Activated CD4-positive, alpha-beta T cell treated with anti-CD3 and anti-CD28 coated beads, Interleukin-10, Interleukin-2, amounts not matched to agents 100 ng/mL and 50 ng/mL, durations not matched to agents 16 hours and 8 hours (primary cell): ENCODE measurements at regions not wholly inside any gene's neighbourhood (a gene's known extent, or its start where the extent isn't known, plus 50 kb on each side); places are given as distances from the start of the nearest gene placed in this dataset.
"Not testable (repeated sequence)": the region's sequence is repeated elsewhere in the genome, so short reads cannot be mapped to it uniquely, and the experiment has no call there.

Experiments
- DNase-seq: peaks from one replicate; pipeline ENCODE4 v3.0.0-alpha.2; 2020

DNA sequence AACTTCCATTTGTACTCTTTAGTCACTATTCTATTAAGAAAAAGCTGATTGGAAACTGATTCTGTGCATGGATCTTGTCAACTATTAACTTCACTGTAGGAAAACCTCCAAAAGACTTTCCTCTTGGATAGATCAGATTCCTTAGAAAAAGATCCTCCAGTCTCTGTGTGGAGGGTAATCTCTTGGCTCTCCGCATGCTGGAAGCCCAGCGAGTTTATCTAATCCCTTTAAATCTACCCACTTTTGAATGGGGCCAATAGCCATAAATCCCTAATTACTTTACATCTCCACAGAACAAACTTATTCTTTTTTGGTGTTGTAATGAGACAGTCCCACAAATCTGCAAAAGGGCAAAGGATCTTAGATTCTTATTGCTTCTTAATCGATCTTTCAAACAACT lies 1206.4 kb upstream of the ADGRL4 start:
- no peak for DNase-seq

DNA sequence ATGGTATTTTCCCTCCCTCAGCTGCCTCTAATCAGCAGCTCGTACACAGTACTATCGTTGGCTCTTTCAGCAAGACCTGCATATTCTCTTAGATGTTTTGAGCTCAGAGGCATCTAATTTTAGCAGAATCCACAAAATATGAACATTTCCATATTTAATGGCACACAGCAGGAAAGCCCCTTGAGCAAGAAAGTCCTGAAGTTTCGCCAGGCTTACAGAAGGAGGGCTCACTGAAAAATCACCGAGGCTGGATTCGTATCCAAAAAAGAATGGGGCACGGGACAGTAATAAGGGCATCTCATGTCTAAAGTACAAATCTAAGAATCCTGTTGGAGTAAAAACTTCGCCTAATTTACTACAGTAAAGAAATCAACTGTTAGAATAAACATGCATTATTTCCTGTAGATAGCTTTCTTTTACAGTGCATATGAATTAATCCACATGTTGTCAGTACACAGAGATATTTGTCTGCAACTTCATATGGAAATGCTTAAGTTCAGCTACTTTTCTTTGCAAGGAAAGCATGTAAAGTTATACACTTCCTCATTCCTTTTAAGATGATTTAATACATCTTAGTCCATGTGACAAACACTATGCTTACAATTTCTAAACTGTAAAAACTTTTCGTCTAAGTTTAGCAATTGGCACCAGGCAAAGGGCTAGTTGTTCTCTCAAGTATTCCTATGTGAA lies 1205.3 kb upstream of the ADGRL4 start:
- DNase-seq = no peak

DNA sequence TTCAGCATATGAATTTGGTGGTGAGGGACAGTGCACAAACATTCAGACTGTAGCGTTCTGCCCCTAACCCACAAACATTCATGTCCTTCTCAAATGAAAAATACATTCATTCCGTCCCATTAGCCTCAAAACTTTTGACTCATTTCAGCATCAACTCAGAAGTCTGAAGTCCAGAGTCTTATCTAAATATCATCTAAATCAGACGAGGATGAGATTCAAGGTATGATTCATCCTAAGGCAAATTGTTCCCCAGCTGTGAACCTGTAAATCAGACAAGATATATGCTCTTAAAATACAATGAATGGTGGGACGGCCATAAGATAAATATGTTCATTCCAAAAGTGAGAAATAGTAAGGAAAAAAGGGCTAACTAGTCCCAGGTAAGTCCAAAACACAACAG lies 1195.6 kb upstream of the ADGRL4 start:
- no peak for DNase-seq

DNA sequence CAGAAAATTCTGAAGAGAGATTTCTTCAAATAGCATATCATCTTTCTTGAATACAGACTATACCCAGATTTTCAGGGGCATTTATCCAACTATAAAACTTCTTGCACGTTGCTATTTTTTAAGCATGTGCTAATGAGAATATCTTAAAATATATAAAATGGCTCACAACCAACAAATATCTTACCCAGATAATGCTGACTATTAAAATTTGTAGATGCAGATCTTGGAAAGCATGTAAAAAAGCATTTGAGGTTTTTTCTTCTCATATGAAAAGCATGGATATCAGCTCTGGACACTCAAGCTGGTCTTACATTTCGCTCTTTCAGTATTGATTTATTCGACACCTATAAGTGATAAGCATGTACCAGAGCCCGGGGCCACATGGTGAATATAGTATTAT lies 1187.7 kb upstream of the ADGRL4 start:
- no peak for DNase-seq

DNA sequence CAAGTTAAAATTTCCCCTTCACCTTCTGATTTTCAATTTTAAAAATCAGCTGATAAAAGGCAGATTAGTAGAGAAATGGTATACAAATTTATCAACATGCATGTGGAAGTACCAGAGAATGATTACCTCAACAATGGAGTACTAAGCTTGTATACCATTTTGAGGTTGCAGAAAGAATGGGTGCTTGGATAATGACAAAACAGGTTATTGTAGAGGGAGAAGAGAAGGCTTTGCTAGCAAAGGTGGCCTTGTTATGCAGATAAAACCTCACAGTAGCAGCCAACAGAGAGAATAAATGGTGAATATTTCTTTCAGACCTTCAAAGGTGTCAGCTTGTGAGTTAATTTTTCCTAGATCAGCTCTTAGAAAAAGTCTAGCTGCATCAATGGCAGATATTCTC lies 1174.9 kb upstream of the ADGRL4 start:
- no peak for DNase-seq

DNA sequence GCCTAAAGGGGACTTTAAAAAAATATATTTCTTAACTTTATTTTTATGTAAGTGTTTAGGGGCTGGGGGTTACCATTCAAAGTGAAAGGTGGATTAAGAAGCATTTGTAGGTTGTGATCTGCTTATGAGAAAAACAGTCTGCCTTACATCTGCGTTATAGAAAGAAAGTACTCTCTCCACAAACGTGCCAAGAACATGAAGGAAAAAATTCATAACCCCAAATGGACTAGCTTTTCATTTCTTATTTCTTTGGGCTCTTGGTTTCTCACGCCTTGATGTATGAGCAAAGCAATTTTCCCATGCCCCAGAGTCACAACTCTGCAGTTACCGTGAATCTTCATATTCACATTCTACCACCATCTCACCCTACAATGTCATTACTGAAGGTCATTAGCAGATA lies 1165.1 kb upstream of the ADGRL4 start:
- no peak for DNase-seq

DNA sequence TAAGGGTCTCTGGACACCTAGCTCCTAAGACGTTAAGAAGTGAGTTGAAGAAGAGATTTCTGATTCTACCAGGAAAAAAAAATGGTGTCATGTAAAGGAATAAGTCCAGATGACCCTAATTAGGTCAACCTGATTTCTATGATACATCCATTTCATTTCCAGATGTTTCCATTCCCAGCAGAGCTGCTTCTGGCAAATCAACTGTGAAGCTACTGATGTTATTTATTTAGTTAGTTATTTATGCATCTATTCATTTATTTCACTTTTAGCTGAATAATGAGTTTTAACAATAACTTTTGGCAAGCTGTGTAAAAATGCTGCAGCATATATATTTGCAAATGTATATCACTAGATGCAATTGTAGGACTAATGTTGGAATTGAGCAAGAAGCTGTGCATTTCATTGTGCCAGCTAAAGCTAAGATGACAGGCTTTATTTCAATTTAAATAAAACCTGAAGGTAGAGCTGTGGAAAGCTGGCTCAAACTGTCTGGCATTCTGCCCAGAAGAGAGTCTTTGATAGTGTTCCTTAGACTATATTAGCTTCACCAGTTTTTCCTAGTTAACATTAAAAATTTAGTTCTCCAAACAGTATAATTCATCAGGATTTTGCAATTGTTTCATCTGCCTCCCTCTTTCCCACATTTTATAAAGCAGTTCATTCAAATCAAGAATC lies 1164.4 kb upstream of the ADGRL4 start:
- no peak for DNase-seq

DNA sequence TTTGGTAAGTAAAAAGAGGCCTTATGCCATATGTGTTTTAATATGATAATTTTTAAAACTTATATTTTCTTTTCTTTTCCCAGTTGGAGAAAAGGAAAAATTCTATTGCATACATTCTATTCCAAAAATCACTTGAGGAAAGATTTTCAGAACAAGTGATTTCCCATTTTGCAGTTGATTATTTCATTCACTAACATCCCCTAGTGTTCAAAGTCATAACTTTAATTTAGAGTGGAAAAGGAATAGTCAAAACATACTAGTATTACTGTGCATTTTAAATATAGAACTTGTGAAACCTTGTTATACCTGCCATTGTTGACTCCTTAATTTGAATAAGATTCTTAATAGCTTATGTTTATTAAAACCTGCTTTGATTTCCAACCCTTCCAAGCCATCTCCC lies 1157.6 kb upstream of the ADGRL4 start:
- DNase-seq = no peak

DNA sequence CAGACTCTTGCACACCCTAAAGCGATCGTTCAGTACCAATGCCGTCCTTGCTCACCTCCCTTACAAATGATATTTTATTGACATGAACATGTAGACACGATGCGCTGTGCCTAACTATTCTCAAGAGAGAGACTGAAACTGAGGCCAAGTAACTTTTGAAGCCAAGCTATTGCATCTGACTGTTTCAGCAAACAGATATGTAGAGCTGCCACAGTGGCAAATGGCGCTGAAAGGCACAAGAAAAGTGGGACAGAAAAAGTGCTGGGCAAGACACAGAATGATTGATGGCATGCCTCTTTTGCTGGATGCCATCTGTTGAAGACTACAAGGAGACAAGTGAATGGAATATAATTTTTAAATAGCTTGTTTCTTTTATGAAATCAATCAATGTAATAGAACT lies 1157.2 kb upstream of the ADGRL4 start:
- no peak for DNase-seq

DNA sequence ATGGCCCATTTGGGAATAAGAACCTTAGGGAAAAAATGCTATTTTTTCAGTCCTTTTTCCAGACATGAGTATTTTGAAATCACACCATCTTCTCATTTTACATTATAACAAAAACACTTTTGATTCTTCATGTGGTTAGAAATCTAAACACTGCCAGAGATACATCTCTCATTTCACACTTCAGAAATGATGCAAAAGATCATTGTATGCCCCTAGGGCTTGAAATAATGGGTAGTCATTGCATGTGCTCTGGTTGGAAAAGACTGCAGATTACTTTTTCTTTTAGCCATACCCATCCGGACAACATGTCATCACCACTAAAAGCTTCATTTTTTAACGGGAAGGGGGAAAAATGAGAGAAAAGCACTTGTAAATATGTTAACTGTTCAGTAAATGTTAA lies 1152.2 kb upstream of the ADGRL4 start:
- no peak for DNase-seq

DNA sequence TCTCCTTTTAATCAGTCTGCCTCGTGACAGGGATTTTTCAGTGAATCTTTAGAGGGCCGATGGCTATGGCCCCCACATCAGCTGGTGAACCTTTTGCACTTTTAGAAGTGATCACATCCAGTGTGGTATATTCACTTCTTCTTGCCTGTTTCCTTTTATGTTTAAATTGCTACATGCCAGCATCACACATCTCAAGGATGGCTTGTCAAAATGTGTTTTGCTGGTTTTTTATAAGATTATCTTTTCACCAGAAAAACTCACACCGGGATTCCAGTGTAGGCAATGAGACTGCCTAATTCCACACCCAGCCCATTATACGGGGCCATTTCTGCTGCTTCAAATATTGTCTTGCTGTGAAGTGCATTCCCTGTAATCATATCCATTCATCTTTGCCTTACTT lies 1151.7 kb upstream of the ADGRL4 start:
- DNase-seq = no peak

DNA sequence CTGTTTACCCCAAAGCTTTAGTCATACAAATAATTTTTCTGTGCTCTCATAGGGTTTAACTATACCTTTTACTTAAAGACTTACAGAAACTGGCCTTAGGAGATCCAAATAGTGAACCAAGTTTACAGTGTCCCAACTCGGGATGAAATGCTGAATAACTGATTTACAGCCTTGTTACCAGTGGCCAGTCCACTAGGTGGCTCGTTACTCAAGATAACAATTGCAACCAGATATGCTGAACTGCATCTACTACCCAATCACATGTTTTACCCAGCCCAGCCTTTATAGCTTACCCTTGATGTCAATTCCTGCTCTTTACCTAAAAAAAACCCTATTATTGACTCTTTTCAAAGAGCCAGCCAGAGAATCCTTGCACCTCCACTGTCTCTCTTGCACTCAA lies 1148.8 kb upstream of the ADGRL4 start:
- no peak for DNase-seq

DNA sequence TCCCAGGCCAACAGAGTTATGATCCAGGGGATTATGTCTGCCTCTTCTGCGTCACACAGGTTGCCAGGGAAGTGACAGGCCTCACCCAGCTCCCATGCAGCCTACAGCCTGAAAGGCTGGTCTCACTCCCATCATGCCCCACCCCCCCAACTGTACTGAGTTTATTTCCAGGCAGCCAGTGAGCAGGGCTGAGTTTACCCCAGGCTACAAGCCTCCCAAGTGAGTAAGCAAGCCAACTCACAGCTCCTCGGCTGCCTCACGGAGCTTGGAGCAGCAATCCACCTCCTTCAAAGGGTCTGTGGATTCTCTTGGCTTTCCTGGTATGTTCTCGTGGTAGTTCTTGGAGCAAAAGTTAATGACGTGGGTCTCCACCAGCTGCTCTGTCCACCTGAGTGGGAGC lies 1147.6 kb upstream of the ADGRL4 start:
- no peak for DNase-seq

DNA sequence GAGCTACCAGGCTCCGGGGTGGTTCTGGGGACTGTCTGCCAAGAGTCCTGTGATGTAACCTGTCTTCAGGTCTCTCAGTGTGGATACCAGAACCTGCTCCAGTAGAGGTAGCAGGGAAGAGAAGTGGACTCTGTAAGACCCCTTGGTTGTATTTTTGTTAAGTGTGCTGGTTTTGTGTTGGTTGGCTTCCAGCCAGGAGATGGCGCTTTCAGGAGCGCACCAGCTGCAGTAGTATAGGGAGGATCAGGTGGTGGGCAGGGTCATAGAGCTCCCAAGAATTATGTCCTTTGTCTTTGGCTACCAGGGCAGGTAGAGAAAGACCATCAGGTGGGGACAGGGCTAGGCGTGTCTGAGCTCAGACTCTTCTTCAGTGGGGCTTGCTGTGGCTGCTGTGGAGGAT lies 1147.2 kb upstream of the ADGRL4 start:
- no peak for DNase-seq

DNA sequence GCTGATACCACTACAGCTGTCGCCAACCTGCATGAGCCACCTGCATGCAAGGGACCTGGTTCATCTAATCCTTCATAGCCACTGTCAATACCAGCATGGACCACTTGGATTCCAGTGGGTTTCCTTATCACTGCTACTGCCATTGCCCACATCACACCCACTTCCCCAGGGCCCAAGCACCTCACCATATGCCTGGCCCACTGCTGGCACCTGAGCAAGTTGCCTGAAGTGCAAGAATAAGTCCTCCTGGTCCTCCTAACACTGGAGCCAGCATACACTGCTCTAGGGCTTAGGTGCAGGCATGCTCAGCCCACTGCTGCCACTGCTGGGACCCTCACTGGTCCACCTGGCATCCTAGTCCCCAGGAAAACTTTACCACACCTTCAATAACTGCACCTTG lies 1136.8 kb upstream of the ADGRL4 start:
- DNase-seq = no peak

DNA sequence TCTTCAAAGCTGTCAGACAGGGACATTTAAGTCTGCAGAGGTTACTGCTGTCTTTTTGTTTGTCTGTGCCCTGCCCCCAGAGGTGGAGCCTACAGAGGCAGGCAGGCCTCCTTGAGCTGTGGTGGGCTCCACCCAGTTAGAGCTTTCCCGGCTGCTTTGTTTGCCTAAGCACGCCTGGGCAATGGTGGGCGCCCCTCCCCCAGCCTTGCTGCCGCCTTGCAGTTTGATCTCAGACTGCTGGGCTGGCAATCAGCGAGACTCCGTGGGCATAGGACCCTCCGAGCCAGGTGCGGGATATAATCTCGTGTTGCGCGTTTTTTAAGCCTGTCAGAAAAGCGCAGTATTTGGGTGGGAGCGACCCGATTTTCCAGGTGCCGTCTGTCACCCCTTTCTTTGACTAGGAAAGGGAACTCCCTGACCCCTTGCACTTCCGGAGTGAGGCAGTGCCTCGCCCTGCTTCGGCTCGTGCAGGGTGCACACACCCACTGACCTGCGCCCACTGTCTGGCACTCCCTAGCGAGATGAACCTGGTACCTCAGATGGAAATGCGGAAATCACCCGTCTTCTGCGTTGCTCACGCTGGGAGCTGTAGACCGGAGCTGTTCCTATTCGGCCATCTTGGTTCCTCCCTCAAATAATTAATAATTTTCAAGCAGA lies 1131.5 kb upstream of the ADGRL4 start:
- not testable (repeated sequence) for DNase-seq

DNA sequence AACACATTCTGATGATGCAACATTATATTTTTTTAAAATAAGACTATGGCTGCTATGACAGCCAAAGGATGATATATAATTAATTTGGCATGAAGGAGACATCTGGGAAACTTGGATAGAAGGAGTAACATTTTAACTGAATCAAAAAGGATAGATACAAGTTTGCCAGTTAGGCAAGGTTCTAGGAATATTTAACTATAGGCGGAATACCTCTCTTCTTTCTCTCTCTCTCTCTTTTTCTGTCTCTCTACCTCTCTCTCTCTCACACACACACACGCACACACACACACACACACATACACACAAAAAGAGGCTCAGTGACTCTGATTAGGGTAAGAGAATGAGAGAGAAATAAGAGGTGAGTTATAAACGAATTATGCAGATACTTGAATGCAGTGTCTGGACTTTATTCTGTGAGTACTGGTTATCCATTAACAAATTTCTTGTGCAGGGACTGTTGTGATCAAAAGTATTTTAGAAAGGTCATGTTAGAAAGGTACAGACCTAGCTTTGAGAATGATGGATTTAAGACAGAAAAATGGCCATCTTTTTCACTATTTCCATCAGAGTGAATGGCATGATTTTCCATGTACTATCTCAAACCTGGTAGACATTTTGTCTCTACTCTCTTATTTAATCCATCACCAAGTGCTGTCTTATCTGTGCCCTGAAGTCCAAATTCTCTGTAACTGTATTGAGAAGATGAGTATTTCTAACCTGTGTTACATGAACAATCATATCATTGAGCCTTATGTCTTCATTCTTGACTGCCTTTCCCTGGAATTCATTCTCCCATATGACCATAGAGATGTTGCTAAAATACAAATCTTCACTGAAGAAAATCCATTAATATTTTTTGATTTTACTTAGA lies 1106.9 kb upstream of the ADGRL4 start:
- no peak for DNase-seq

DNA sequence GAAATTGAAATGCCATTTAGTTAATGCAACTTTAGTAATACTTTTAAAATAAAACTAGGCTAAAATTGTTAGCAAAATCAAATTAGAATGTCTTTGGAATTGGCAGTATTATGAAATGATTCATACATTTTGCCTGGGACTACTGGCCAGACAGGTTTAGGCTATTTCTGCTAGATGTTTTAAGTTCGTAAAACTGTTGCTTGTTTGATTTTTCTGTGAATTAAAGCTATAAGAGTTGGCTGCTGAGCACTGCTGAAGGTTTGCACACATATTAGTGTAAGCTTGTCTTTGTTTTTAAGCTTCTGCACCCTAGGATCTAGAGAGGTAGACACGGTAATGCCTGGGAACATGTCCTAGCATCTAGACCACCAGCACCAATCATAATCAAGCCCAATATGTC lies 1094.6 kb upstream of the ADGRL4 start:
- DNase-seq = no peak

DNA sequence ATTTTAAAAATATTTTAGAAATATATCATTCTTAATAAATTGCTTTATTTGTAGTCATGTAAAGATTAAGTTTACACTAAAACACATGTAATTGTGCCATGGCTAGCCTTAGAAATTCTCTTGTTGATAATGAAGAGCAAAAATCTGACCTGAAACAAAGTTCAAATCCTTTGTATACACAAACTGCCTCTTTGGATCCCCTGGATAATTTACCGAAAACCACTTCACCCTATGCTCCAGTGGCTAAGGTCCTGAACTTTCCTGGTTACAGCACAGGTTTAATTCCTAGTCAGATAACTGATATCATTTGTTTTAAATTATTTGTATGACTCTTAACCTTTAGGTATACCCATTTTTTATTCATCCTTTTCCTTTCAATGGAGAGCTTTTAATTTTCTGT lies 1093.2 kb upstream of the ADGRL4 start:
- DNase-seq = no peak

DNA sequence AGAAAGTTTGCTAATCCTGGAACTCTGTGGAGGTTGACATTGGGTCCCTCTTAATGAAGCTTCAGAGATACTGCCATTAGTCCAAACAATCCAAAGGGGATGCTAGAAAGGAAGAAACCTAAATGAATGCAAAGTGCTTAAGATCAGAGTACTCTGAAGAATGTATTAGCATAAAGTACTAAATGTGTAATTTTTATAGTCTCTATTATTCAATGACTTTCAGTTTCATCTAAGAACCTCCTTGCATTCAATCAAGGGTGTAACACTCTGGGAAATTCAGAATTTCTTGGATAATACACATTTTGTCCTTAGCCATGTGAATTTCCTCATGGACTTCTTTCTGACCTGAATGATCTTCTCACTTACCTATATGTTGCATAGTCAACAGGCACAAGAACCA lies 1078.5 kb upstream of the ADGRL4 start:
- DNase-seq = no peak

DNA sequence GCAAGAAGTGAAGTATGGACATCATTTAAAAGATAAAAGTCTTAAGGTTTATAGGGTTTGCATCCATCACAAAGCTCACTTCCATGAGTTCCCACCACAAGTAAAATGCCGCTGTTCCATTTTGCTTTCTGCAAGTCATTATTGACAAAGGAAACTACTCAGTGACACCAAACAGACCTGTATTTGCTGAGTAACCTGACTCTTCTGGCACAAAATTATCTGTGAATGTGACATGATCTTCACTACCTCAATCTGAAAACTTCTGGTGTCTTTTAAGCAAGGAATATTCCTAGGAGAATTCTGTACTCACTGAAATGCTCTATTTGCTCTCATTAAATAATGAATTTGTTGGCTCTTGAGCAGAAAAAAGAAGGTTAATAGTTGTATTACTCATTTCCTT lies 1077.4 kb upstream of the ADGRL4 start:
- no peak for DNase-seq

DNA sequence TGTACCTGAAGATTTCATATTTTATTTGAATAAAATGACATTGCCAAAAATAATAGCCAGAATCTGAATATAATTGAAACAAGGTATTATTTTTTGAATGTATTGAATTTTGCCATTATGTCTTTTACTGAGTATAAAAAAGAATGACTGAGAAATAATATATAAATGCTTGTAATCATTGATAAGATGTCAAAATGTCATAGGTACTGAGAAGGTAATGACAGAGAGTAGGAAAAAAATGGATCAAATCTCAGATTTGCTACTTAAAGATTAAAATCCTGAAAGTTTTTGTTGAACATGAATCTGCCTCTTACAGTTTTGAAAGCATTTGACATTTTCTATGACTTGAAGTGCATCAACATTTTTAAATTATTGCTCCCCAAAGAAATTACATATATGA lies 1069.9 kb upstream of the ADGRL4 start:
- DNase-seq = no peak

DNA sequence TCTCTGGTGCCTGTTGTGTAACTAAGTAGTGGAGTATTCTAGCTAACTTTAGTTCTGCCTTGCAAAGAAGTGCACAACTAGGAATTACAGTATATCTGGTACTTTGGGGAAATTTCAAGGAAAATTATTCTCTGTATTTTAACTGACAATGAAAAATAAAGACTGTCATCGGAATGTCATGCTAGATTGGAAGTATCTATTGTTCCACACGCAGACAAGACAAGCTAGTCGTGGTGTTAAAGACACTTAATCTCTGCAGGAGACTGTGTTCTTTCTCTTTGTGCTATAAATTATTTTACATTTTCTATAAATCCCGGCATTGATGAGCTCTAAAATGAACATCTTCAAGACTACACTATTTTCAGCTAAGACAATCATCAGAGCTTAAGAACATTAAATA lies 1068.8 kb upstream of the ADGRL4 start:
- DNase-seq = no peak

DNA sequence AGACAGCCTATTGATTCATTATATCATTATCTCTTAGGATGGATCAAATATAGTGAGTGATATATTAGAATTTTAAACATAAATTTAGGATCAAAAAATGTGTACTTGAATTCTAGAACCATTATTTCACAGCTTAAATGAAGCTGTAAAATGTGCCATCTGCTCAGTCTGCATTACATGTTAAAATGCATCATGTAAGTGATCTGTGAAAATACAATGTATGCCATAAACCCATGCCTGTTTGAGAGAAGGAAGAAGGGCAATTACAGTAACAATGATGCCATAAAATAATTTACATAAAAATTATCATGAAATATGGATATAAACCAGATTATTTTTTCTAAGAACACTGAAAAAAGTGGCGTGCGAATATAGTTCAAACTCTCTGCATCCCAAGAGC lies 1066.0 kb upstream of the ADGRL4 start:
- DNase-seq = no peak
